HL-60 (cell line): ENCODE measurements at regions not wholly inside any gene's neighbourhood (a gene's known extent, or its start where the extent isn't known, plus 50 kb on each side); places are given as distances from the start of the nearest gene placed in this dataset.

ENCODE experiments used
- CTCF ChIP-seq: IDR thresholded peaks from one replicate; pipeline ENCODE4 v1.5.1; 2011; ENCODE audit warnings: low read length, control low read depth, inconsistent platforms; ENCODE audit not compliant: insufficient read depth
- POLR2AphosphoS5 ChIP-seq: IDR thresholded peaks from 2 replicates; pipeline ENCODE4 v1.6.1; 2012; ENCODE audit warnings: low read depth
- SPI1 ChIP-seq: IDR thresholded peaks from 2 replicates; pipeline ENCODE4 v1.6.1; 2012; ENCODE audit warnings: low read depth, mild to moderate bottlenecking, borderline replicate concordance

- no peak for TF ChIP-seq POLR2AphosphoS5
- TF ChIP-seq CTCF, result no peak
- TF ChIP-seq SPI1, result no peak
Observed at GRCh38 chr5:74309050-74309449, 331.5 kb downstream of the ENC1 start.
